ENCODE measurements at regions not wholly inside any gene's neighbourhood (a gene's known extent, or its start where the extent isn't known, plus 50 kb on each side); places are given as distances from the start of the nearest gene placed in this dataset.

GRCh38 chr14:101328412-101329028 is 232.8 kb upstream of the DIO3 start:
- Histone ChIP-seq H3K27ac (no peak overlapping the region), H3K4me3 (no peak overlapping the region), H3K36me3 (no peaks in the 10 kb centered on the region), H3K9me3 (no peaks in the 10 kb centered on the region), H3K4me1 (no peaks in the 10 kb centered on the region), H3K27me3 (no peaks in the 10 kb centered on the region)
- no peak for DNase-seq (ENCODE audit: extremely low spot score in 2 of 2)
- intact Hi-C loops (cut with DNase I), result no loop called here
- TF ChIP-seq POLR2A (IDR thresholded peaks at IDR 0.05) (no peak), POLR2AphosphoS5 (IDR thresholded peaks at IDR 0.05; ENCODE audit: insufficient read depth in 1 of 2, low read depth in 1 of 2) (no peak)
- TF ChIP-seq, protein P1, sequence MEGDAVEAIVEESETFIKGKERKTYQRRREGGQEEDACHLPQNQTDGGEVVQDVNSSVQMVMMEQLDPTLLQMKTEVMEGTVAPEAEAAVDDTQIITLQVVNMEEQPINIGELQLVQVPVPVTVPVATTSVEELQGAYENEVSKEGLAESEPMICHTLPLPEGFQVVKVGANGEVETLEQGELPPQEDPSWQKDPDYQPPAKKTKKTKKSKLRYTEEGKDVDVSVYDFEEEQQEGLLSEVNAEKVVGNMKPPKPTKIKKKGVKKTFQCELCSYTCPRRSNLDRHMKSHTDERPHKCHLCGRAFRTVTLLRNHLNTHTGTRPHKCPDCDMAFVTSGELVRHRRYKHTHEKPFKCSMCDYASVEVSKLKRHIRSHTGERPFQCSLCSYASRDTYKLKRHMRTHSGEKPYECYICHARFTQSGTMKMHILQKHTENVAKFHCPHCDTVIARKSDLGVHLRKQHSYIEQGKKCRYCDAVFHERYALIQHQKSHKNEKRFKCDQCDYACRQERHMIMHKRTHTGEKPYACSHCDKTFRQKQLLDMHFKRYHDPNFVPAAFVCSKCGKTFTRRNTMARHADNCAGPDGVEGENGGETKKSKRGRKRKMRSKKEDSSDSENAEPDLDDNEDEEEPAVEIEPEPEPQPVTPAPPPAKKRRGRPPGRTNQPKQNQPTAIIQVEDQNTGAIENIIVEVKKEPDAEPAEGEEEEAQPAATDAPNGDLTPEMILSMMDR (IDR thresholded peaks at IDR 0.05), result no peak

GRCh38 chr14:101330416-101331140 is 230.7 kb upstream of the DIO3 start:
- no peak overlapping the region for H3K27ac ChIP-seq
- H3K4me1 ChIP-seq, result no peaks in the 10 kb centered on the region
- no peaks in the 10 kb centered on the region for H3K27me3 ChIP-seq
- H3K36me3 ChIP-seq, result no peaks in the 10 kb centered on the region
- no peak overlapping the region for H3K4me3 ChIP-seq
- DNase-seq (ENCODE audit: extremely low spot score in 2 of 2), result no peak
- intact Hi-C loops (cut with DNase I), result no loop called here
- TF ChIP-seq, protein P1 (IDR thresholded peaks at IDR 0.05), result no peak
- TF ChIP-seq POLR2AphosphoS5 (IDR thresholded peaks at IDR 0.05; ENCODE audit: insufficient read depth in 1 of 2, low read depth in 1 of 2), result no peak
- TF ChIP-seq POLR2A (IDR thresholded peaks at IDR 0.05), result no peak
- no peaks in the 10 kb centered on the region for H3K9me3 ChIP-seq

- Histone ChIP-seq H3K4me3 (no peak overlapping the region), H3K27me3 (no peaks in the 10 kb centered on the region), H3K4me1 (no peaks in the 10 kb centered on the region), H3K36me3 (no peaks in the 10 kb centered on the region), H3K27ac (no peak overlapping the region), H3K9me3 (no peaks in the 10 kb centered on the region)
- no peak for DNase-seq (ENCODE audit: extremely low spot score in 2 of 2)
- intact Hi-C loops (cut with DNase I), result no loop called here
- TF ChIP-seq POLR2A (IDR thresholded peaks at IDR 0.05) (no peak), POLR2AphosphoS5 (IDR thresholded peaks at IDR 0.05; ENCODE audit: insufficient read depth in 1 of 2, low read depth in 1 of 2) (no peak)
- TF ChIP-seq, protein P1 (IDR thresholded peaks at IDR 0.05), result no peak
These were observed 230.2 kb upstream of the DIO3 start for GRCh38 chr14:101331141-101331525.

DNA sequence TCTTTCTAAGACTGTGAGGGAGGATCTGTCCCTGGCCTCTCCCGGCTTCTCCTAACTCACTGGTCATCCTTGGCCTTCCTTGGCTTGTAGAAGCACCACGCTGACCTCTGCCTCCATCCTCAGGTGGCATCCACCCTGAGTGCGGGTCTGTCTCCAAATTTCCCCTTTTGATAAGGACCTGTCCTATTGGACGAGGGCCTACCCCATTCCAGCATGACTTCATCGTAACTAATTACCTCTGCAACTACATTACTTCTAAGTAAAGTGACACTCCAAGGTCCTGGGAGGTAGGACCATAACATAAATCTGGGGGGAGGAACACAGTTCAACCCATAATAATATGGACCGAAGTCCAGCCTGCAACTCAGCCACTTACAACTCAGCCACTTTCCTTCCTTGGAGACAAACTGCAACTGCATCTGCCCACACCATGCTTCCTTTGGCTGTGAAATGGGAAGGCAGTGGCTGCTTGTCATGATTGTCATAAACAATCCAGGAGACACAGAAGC is 229.6 kb upstream of the DIO3 start:
- Histone ChIP-seq H3K36me3 (no peaks in the 10 kb centered on the region), H3K27me3 (no peaks in the 10 kb centered on the region), H3K4me3 (no peak overlapping the region), H3K4me1 (peaks cover 4% of the 10 kb centered on the region), H3K9me3 (no peaks in the 10 kb centered on the region), H3K27ac (no peak overlapping the region)
- intact Hi-C loops (cut with DNase I), result no loop called here
- TF ChIP-seq POLR2A (IDR thresholded peaks at IDR 0.05) (no peak), POLR2AphosphoS5 (IDR thresholded peaks at IDR 0.05; ENCODE audit: insufficient read depth in 1 of 2, low read depth in 1 of 2) (no peak)
- TF ChIP-seq, protein P1 (IDR thresholded peaks at IDR 0.05), result no peak
- no peak for DNase-seq (ENCODE audit: extremely low spot score in 2 of 2)

DNA sequence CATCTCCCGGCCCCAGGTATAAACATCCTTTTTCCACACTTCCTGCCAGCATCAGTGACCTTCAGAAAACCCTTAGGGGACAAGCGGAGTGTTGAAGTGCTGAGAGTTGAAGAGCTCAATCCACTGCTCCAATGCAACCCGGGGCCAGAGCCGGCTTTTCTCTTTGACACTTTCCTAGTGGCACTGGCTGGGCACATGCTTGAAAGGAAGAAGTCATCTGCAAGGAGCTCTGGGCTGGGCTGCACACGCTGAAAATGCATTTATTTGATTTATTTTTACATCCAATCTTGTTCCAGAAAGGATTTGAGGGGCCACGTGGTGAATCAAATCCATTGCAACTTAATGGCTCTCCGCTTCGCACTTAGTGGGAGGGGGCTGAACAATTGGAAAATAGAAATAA is 229.0 kb upstream of the DIO3 start:
- Histone ChIP-seq H3K9me3 (no peaks in the 10 kb centered on the region), H3K4me1 (peaks cover 10% of the 10 kb centered on the region), H3K27me3 (no peaks in the 10 kb centered on the region), H3K36me3 (no peaks in the 10 kb centered on the region), H3K4me3 (no peak overlapping the region), H3K27ac (no peak overlapping the region)
- intact Hi-C loops (cut with DNase I), result no loop called here
- DNase-seq (ENCODE audit: extremely low spot score in 2 of 2), result no peak
- TF ChIP-seq POLR2A (IDR thresholded peaks at IDR 0.05), result no peak
- TF ChIP-seq POLR2AphosphoS5 (IDR thresholded peaks at IDR 0.05; ENCODE audit: insufficient read depth in 1 of 2, low read depth in 1 of 2), result no peak
- TF ChIP-seq, protein P1 (IDR thresholded peaks at IDR 0.05), result no peak

All from vagina (tissue), 2 donors.